ENCODE measurements at regions not wholly inside any gene's neighbourhood (a gene's known extent, or its start where the extent isn't known, plus 50 kb on each side); places are given as distances from the start of the nearest gene placed in this dataset.
"Not testable (repeated sequence)": the region's sequence is repeated elsewhere in the genome, so short reads cannot be mapped to it uniquely, and the experiment has no call there.

- 16 to 69% methylated on average over 6 to 7 of the region's 9 CpGs for WGBS, 2 donors (ENCODE audit: low coverage in 1 of 2)
- H3K4me1 ChIP-seq, result peaks cover 0 to 66% (median 27%) of the 10 kb centered on the region in 3 donors
- peak; percentile 4 for ATAC-seq
- peak overlapping the region; percentile 31 to 85 (median 82) for H3K27ac ChIP-seq
- no peaks in the 10 kb centered on the region for H3K36me3 ChIP-seq
- TF ChIP-seq POLR2AphosphoS5 (IDR thresholded peaks at IDR 0.05) (peak; percentile 54), CTCF (IDR thresholded peaks at IDR 0.05) (peak in 3 of 4 experiments; percentile 7 to 33 (median 29)), EP300 (IDR thresholded peaks at IDR 0.05) (no peak)
- no peak overlapping the region for H3K4me3 ChIP-seq
- no peaks in the 10 kb centered on the region for H3K9me3 ChIP-seq
- H3K27me3 ChIP-seq, result no peaks in the 10 kb centered on the region
These were observed 215.9 kb downstream of the TOMM20 start for GRCh38 chr1:234912548-234913277.

GRCh38 chr1:234911787-234912186, 216.8 kb downstream of the TOMM20 start:
- Histone ChIP-seq H3K27ac (peak overlapping the region in 3 of 4 donors; percentile 66 to 85 (median 84)), H3K27me3 (no peaks in the 10 kb centered on the region), H3K36me3 (no peaks in the 10 kb centered on the region), H3K4me1 (peaks cover 0 to 57% (median 23%) of the 10 kb centered on the region in 3 donors), H3K9me3 (no peaks in the 10 kb centered on the region), H3K4me3 (no peak overlapping the region)
- ATAC-seq, result no peak
- TF ChIP-seq EP300 (IDR thresholded peaks at IDR 0.05), result no peak
- no peak for TF ChIP-seq POLR2A (IDR thresholded peaks at IDR 0.05)
- no peak for TF ChIP-seq POLR2AphosphoS5 (IDR thresholded peaks at IDR 0.05)
- TF ChIP-seq CTCF (IDR thresholded peaks at IDR 0.05), result no peak
- WGBS, 2 donors (ENCODE audit: low coverage in 1 of 2), result 33 to 62% methylated on average over 1 to 7 of the region's 8 CpGs

- not testable (repeated sequence) for H3K27me3 ChIP-seq, H3K36me3 ChIP-seq, H3K4me3 ChIP-seq, H3K9me3 ChIP-seq, ATAC-seq
- WGBS, 2 donors (ENCODE audit: low coverage in 1 of 2), result 85 to 100% methylated on average over 3 to 5 of the region's 5 CpGs
- H3K4me1 ChIP-seq, result peaks cover 0 to 50% (median 20%) of the 10 kb centered on the region in 3 donors
- peak overlapping the region in 3 of 4 donors; percentile 66 to 85 (median 84) for H3K27ac ChIP-seq
These were observed 217.5 kb downstream of the TOMM20 start for GRCh38 chr1:234911136-234911535.

- no peak for ATAC-seq
- H3K4me1 ChIP-seq, result peaks cover 0 to 38% (median 16%) of the 10 kb centered on the region in 3 donors
- TF ChIP-seq CTCF (IDR thresholded peaks at IDR 0.05), result no peak
- no peak for TF ChIP-seq POLR2AphosphoS5 (IDR thresholded peaks at IDR 0.05)
- no peak for TF ChIP-seq EP300 (IDR thresholded peaks at IDR 0.05)
- TF ChIP-seq POLR2A (IDR thresholded peaks at IDR 0.05), result no peak
- WGBS, 2 donors (ENCODE audit: low coverage in 1 of 2), result 100% methylated on average over 1 to 4 of the region's 4 CpGs
- no peak overlapping the region for H3K27ac ChIP-seq
- H3K27me3 ChIP-seq, result no peaks in the 10 kb centered on the region
- H3K9me3 ChIP-seq, result no peaks in the 10 kb centered on the region
- H3K36me3 ChIP-seq, result no peaks in the 10 kb centered on the region
- no peak overlapping the region for H3K4me3 ChIP-seq
These were observed 218.8 kb downstream of the TOMM20 start for GRCh38 chr1:234909851-234910250.

- peaks cover 0 to 37% (median 16%) of the 10 kb centered on the region in 3 donors for H3K4me1 ChIP-seq
- no peaks in the 10 kb centered on the region for H3K9me3 ChIP-seq
- WGBS, 2 donors (ENCODE audit: low coverage in 1 of 2), result 91% methylated on average over 1 of the region's 1 CpG; no CpG with 5 or more reads in 1 of the 2 donors
- H3K27ac ChIP-seq, result peak overlapping the region in 1 of 4 donors; percentile 52
- TF ChIP-seq POLR2A (IDR thresholded peaks at IDR 0.05) (no peak), EP300 (IDR thresholded peaks at IDR 0.05) (no peak), POLR2AphosphoS5 (IDR thresholded peaks at IDR 0.05) (no peak), CTCF (IDR thresholded peaks at IDR 0.05) (no peak)
- H3K27me3 ChIP-seq, result no peaks in the 10 kb centered on the region
- H3K4me3 ChIP-seq, result no peak overlapping the region
- no peak for ATAC-seq
- no peaks in the 10 kb centered on the region for H3K36me3 ChIP-seq
These were observed 219.3 kb downstream of the TOMM20 start for GRCh38 chr1:234909307-234909810.
